HepG2 (cell line): ENCODE measurements at regions not wholly inside any gene's neighbourhood (a gene's known extent, or its start where the extent isn't known, plus 50 kb on each side); places are given as distances from the start of the nearest gene placed in this dataset.

Experiments used
- CBX1 ChIP-seq: IDR thresholded peaks from one replicate; pipeline ENCODE4 v1.6.1; 2016; ENCODE audit warnings: antibody characterized with exemption, low read depth
- CEBPB ChIP-seq: IDR thresholded peaks from 2 replicates; pipeline ENCODE4 v1.6.1; 2011; ENCODE audit warnings: low read depth, low read length, improper control_type of control experiment, borderline replicate concordance
- EZH2 ChIP-seq: conservative IDR thresholded peaks from 2 replicates; pipeline ENCODE4 v1.6.1; 2012; ENCODE audit warnings: mild to moderate bottlenecking, low read depth, low read length, moderate library complexity
- GFI1 ChIP-seq: sonication (generic); formaldehyde crosslinking; IDR thresholded peaks from 2 replicates; pipeline ENCODE4 v1.5.0; 2020; ENCODE audit warnings: missing genetic modification reagents, mild to moderate bottlenecking, borderline replicate concordance
- IRX3 ChIP-seq: sonication (generic); formaldehyde crosslinking; IDR thresholded peaks from 2 replicates; pipeline ENCODE4 v1.8.1; 2023; ENCODE audit warnings: mild to moderate bottlenecking, low read depth, missing genetic modification reagents, borderline replicate concordance
- JUND ChIP-seq: sonication (generic); formaldehyde crosslinking; IDR thresholded peaks from 2 replicates; pipeline ENCODE4 v1.8.0; 2022; ENCODE audit warnings: mild to moderate bottlenecking, missing genetic modification reagents
- NAIF1 ChIP-seq: sonication (generic); formaldehyde crosslinking; IDR thresholded peaks from 2 replicates; pipeline ENCODE4 v1.5.0; 2020; ENCODE audit warnings: mild to moderate bottlenecking, missing genetic modification reagents, borderline replicate concordance
- NBN ChIP-seq: fragments of 450-650 bp; conservative IDR thresholded peaks from 2 replicates; pipeline ENCODE4 v1.6.1; 2017
- NCOA1 ChIP-seq: sonication (generic); formaldehyde crosslinking; IDR thresholded peaks from 2 replicates; pipeline ENCODE4 v1.9.0; 2021; ENCODE audit warnings: missing genetic modification reagents
- RELA ChIP-seq: sonication (generic); formaldehyde crosslinking; IDR thresholded peaks from 2 replicates; pipeline ENCODE4 v1.4.0; 2020; ENCODE audit warnings: missing genetic modification reagents
- RFXANK ChIP-seq: IDR thresholded peaks from 2 replicates; pipeline ENCODE4 v1.6.1; 2016
- TBL1XR1 ChIP-seq: fragments of 150-350 bp; IDR thresholded peaks from 2 replicates; pipeline ENCODE4 v1.6.1; 2014; ENCODE audit warnings: borderline replicate concordance, low read length; ENCODE audit not compliant: partially characterized antibody
- TOE1 ChIP-seq: sonication (generic); formaldehyde crosslinking; IDR thresholded peaks from 2 replicates; pipeline ENCODE4 v1.4.0; 2020; ENCODE audit warnings: mild to moderate bottlenecking, missing genetic modification reagents
- ZBTB1 ChIP-seq: sonication (generic); formaldehyde crosslinking; IDR thresholded peaks from 2 replicates; pipeline ENCODE4 v1.4.0; 2020; ENCODE audit warnings: missing genetic modification reagents, borderline replicate concordance
- ZEB1 ChIP-seq: IDR thresholded peaks from 2 replicates; pipeline ENCODE4 v1.6.1; 2012; ENCODE audit warnings: mild to moderate bottlenecking, low read depth, inconsistent platforms; ENCODE audit not compliant: insufficient replicate concordance
- ZNF335 ChIP-seq: sonication (generic); formaldehyde crosslinking; IDR thresholded peaks from 2 replicates; pipeline ENCODE4 v1.4.0; 2020; ENCODE audit warnings: missing genetic modification reagents
- ZNF766 ChIP-seq: sonication (generic); formaldehyde crosslinking; IDR thresholded peaks from 2 replicates; pipeline ENCODE4 v1.5.0; 2020; ENCODE audit warnings: missing genetic modification reagents, borderline replicate concordance
- ZNF781 ChIP-seq: sonication (generic); formaldehyde crosslinking; IDR thresholded peaks from 2 replicates; pipeline ENCODE4 v1.5.1; 2020; ENCODE audit warnings: borderline replicate concordance, mild to moderate bottlenecking, missing genetic modification reagents; ENCODE audit errors: not compliant biosample characterization
- TF ChIP-seq, protein P1 (sequence below): sonication (generic); formaldehyde crosslinking; IDR thresholded peaks from 2 replicates; pipeline ENCODE4 v1.8.0; 2022; ENCODE audit warnings: mild to moderate bottlenecking, missing genetic modification reagents; ENCODE audit not compliant: insufficient replicate concordance
- TF ChIP-seq, protein P2 (sequence below): sonication (generic); formaldehyde crosslinking; IDR thresholded peaks from 2 replicates; pipeline ENCODE4 v1.4.0; 2020; ENCODE audit warnings: mild to moderate bottlenecking, missing genetic modification reagents, borderline replicate concordance
- TF ChIP-seq, protein P3 (sequence below): sonication (generic); formaldehyde crosslinking; IDR thresholded peaks from 2 replicates; pipeline ENCODE4 v1.8.1; 2022; ENCODE audit warnings: mild to moderate bottlenecking, missing genetic modification reagents
- TF ChIP-seq, protein P4 (sequence below): sonication (generic); formaldehyde crosslinking; IDR thresholded peaks from 2 replicates; pipeline ENCODE4 v1.5.1; 2020; ENCODE audit warnings: missing genetic modification reagents, mild to moderate bottlenecking, borderline replicate concordance
- TF ChIP-seq, protein P5 (sequence below): sonication (generic); formaldehyde crosslinking; IDR thresholded peaks from 2 replicates; pipeline ENCODE4 v1.8.1; 2023; ENCODE audit warnings: missing genetic modification reagents, mild to moderate bottlenecking, borderline replicate concordance

DNA sequence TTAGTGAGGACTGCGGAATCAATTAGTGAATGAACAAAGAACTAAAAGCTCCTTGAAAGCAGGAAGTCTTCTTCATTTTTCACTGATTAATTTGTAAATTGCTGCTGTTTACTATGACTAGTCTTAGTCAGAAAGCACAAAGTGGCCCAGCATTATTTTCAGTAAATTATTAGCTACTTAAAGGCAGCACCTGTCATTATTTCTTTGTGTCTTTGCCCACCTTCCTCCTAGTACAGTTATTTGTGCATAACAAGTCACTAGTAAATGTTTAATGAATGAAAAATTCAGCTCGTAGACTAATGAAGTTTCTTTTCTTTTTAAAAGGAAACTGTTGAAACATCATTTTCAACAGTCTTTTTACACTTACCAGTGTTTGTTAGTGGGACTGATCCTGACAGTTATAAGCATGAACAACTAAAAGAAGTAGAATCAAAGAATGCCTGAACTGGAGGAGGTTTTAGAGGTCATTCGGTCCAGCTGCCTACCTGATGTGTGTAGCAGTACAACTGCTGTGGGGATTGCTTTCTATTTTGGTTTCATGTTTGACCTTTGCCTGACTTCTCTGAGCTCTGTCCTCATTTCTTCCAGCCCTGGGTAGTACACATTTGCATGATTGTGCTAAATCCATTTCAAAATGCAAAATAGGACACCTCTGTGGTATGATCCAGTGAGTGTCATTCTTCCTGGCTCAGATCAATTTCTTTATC lies 140.0 kb upstream of the PHYHIPL start (continued):
- TF ChIP-seq, protein P1, sequence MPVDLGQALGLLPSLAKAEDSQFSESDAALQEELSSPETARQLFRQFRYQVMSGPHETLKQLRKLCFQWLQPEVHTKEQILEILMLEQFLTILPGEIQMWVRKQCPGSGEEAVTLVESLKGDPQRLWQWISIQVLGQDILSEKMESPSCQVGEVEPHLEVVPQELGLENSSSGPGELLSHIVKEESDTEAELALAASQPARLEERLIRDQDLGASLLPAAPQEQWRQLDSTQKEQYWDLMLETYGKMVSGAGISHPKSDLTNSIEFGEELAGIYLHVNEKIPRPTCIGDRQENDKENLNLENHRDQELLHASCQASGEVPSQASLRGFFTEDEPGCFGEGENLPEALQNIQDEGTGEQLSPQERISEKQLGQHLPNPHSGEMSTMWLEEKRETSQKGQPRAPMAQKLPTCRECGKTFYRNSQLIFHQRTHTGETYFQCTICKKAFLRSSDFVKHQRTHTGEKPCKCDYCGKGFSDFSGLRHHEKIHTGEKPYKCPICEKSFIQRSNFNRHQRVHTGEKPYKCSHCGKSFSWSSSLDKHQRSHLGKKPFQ = no peak
- TF ChIP-seq ZBTB1 (CRISPR knock-in tag) (no peak), TBL1XR1 (no peak), ZNF335 (CRISPR knock-in tag) (no peak), EZH2 (no peak), ZNF781 (no peak), JUND (CRISPR knock-in tag) (no peak), NCOA1 (no peak), NBN (no peak), TOE1 (CRISPR knock-in tag) (no peak), RFXANK (CRISPR knock-in tag) (no peak), NAIF1 (no peak), CEBPB (no peak), GFI1 (CRISPR knock-in tag) (no peak), ZNF766 (no peak), ZEB1 (peak; percentile 25), RELA (CRISPR knock-in tag) (no peak), CBX1 (no peak), IRX3 (CRISPR knock-in tag) (no peak)
- TF ChIP-seq, protein P2, sequence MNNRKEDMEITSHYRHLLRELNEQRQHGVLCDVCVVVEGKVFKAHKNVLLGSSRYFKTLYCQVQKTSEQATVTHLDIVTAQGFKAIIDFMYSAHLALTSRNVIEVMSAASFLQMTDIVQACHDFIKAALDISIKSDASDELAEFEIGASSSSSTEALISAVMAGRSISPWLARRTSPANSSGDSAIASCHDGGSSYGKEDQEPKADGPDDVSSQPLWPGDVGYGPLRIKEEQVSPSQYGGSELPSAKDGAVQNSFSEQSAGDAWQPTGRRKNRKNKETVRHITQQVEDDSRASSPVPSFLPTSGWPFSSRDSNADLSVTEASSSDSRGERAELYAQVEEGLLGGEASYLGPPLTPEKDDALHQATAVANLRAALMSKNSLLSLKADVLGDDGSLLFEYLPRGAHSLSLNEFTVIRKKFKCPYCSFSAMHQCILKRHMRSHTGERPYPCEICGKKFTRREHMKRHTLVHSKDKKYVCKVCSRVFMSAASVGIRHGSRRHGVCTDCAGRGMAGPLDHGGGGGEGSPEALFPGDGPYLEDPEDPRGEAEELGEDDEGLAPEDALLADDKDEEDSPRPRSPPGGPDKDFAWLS (CRISPR knock-in tag) = no peak
- TF ChIP-seq, protein P3, sequence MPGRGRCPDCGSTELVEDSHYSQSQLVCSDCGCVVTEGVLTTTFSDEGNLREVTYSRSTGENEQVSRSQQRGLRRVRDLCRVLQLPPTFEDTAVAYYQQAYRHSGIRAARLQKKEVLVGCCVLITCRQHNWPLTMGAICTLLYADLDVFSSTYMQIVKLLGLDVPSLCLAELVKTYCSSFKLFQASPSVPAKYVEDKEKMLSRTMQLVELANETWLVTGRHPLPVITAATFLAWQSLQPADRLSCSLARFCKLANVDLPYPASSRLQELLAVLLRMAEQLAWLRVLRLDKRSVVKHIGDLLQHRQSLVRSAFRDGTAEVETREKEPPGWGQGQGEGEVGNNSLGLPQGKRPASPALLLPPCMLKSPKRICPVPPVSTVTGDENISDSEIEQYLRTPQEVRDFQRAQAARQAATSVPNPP (CRISPR knock-in tag) = no peak
- TF ChIP-seq, protein P4, sequence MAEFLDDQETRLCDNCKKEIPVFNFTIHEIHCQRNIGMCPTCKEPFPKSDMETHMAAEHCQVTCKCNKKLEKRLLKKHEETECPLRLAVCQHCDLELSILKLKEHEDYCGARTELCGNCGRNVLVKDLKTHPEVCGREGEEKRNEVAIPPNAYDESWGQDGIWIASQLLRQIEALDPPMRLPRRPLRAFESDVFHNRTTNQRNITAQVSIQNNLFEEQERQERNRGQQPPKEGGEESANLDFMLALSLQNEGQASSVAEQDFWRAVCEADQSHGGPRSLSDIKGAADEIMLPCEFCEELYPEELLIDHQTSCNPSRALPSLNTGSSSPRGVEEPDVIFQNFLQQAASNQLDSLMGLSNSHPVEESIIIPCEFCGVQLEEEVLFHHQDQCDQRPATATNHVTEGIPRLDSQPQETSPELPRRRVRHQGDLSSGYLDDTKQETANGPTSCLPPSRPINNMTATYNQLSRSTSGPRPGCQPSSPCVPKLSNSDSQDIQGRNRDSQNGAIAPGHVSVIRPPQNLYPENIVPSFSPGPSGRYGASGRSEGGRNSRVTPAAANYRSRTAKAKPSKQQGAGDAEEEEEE (CRISPR knock-in tag) = no peak
- TF ChIP-seq, protein P5, sequence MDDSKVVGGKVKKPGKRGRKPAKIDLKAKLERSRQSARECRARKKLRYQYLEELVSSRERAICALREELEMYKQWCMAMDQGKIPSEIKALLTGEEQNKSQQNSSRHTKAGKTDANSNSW (CRISPR knock-in tag) = no peak
